C4-2B (cell line): ENCODE measurements at regions not wholly inside any gene's neighbourhood (a gene's known extent, or its start where the extent isn't known, plus 50 kb on each side); places are given as distances from the start of the nearest gene placed in this dataset.

Experiments used
- H3K27ac ChIP-seq: fragments of 450-650 bp; 2 replicates; pipeline ENCODE4 v1.5.1; 2017
- CTCF ChIP-seq: fragments of 450-650 bp; conservative IDR thresholded peaks from 2 replicates; pipeline ENCODE4 v1.5.1; 2017; ENCODE audit warnings: mild to moderate bottlenecking
- ZFX ChIP-seq: fragments of 450-650 bp; IDR thresholded peaks from 2 replicates; pipeline ENCODE4 v1.6.1; 2017

- no peak overlapping the region for H3K27ac ChIP-seq
- TF ChIP-seq ZFX (no peak), CTCF (no peak)
Measured at GRCh38 chr18:39611381-39612100, 2045.9 kb upstream of the CELF4 start.

DNA sequence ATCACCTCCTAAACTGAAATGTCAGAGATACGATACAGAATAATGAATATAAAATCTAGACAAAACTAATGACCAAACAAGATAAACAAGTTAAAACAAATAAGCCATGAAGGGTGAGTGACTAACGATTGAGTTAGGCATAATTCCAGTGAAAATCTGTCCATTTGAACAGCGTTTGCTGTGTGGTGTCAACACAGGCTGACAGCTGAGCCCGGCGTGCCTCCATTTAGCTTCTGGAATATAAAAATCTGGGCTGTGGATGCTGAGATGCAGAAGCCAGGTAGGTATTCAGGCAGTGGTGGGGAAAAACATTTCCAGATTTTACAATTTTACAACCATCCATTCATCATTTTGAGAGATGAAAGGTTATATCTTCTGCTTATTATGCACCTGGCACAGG is 2041.4 kb upstream of the CELF4 start:
- no peak for TF ChIP-seq ZFX
- no peak for TF ChIP-seq CTCF
- no peak overlapping the region for H3K27ac ChIP-seq

DNA sequence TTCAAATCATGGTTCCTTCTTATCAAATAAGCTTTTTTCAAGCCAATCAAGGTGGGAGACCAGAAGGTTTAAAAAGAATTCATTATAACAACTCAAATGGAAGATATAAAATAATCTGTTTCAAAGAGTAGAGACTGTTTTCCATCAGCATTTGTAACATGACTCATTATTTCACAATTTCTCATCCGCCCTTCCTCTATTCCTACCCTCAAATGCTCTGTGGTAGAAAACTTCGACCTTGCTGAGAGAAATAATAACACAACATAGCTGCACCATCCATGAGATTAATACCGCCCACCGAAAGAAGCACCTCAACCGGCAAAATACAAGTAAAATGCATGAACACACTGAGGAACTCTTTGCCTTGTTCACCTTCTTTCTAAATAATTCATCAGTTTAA is 2039.2 kb upstream of the CELF4 start:
- no peak for TF ChIP-seq CTCF
- TF ChIP-seq ZFX = no peak
- H3K27ac ChIP-seq = no peak overlapping the region

DNA sequence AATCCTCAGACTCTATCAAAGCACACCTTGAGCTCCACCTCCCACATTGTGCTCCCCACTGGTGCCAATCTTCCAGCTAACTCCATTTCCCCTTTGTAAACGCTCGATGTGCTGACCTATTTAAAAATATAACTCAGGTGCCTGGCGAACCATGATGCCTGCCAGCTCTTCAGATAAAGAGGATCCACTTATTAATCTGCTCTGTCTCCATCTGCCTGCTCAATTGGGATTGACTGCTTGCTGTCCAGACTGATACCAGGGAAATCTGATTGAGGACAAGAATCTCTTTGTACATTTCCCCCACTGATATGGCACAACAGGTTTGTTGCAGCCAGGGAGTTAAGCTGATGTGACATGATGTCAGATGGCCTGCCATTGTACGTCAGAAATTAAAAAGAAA is 2036.5 kb upstream of the CELF4 start:
- TF ChIP-seq ZFX (no peak), CTCF (no peak)
- no peak overlapping the region for H3K27ac ChIP-seq

GRCh38 chr18:39600894-39601293 is 2035.3 kb upstream of the CELF4 start:
- no peak overlapping the region for H3K27ac ChIP-seq
- TF ChIP-seq CTCF = no peak
- TF ChIP-seq ZFX = no peak

GRCh38 chr18:39599251-39599650 is 2033.7 kb upstream of the CELF4 start:
- no peak overlapping the region for H3K27ac ChIP-seq
- no peak for TF ChIP-seq CTCF
- no peak for TF ChIP-seq ZFX

- H3K27ac ChIP-seq = no peak overlapping the region
- TF ChIP-seq CTCF = no peak
- TF ChIP-seq ZFX = no peak
Measured at GRCh38 chr18:39596891-39597290, 2031.3 kb upstream of the CELF4 start.
